SK-N-SH treated with all-trans-retinoic acid at 6 μM for 48 hours (cell line): ENCODE measurements at regions not wholly inside any gene's neighbourhood (a gene's known extent, or its start where the extent isn't known, plus 50 kb on each side); places are given as distances from the start of the nearest gene placed in this dataset.

Experiments
- ATAC-seq: fragments of 200-7000 bp; cut with Tn5 transposase; 3 replicates; pipeline ENCODE4 v1.9.1; 2020; ENCODE audit warnings: mild to moderate bottlenecking, moderate library complexity
- CREB5 ChIP-seq: fragments of 250-450 bp; sonication (Bioruptor Pico); IDR thresholded peaks from 2 replicates; pipeline ENCODE4 v1.5.1; 2020; ENCODE audit warnings: low read depth, mild to moderate bottlenecking, moderate library complexity
- CSDC2 ChIP-seq: fragments of 250-450 bp; sonication (Bioruptor Pico); IDR thresholded peaks from 2 replicates; pipeline ENCODE4 v1.5.0; 2020; ENCODE audit warnings: mild to moderate bottlenecking, moderate library complexity
- CSRNP3 ChIP-seq: fragments of 250-450 bp; sonication (Bioruptor Pico); IDR thresholded peaks from 2 replicates; pipeline ENCODE4 v1.5.1; 2021; ENCODE audit warnings: mild to moderate bottlenecking, moderate library complexity
- ESRRG ChIP-seq: fragments of 250-450 bp; sonication (Bioruptor Pico); IDR thresholded peaks from 2 replicates; pipeline ENCODE4 v1.6.1; 2021; ENCODE audit warnings: mild to moderate bottlenecking
- ISL1 ChIP-seq: fragments of 250-450 bp; sonication (Bioruptor Pico); IDR thresholded peaks from 2 replicates; pipeline ENCODE4 v2.1.2; 2022; ENCODE audit warnings: mild to moderate bottlenecking, moderate library complexity
- PATZ1 ChIP-seq: fragments of 250-450 bp; sonication (Bioruptor Pico); IDR thresholded peaks from 2 replicates; pipeline ENCODE4 v1.8.0; 2020; ENCODE audit warnings: mild to moderate bottlenecking, moderate library complexity, borderline replicate concordance
- POU6F1 ChIP-seq: fragments of 250-450 bp; sonication (Bioruptor Pico); IDR thresholded peaks from 2 replicates; pipeline ENCODE4 v1.8.0; 2021; ENCODE audit warnings: low read depth, mild to moderate bottlenecking, moderate library complexity, borderline replicate concordance
- PPARA ChIP-seq: fragments of 250-450 bp; sonication (Bioruptor Pico); IDR thresholded peaks from 2 replicates; pipeline ENCODE4 v1.5.0; 2020; ENCODE audit warnings: mild to moderate bottlenecking, borderline replicate concordance
- RARB ChIP-seq: fragments of 250-450 bp; sonication (Bioruptor Pico); IDR thresholded peaks from 2 replicates; pipeline ENCODE4 v1.8.0; 2021; ENCODE audit warnings: mild to moderate bottlenecking, moderate library complexity
- SNAI2 ChIP-seq: fragments of 250-450 bp; sonication (Bioruptor Pico); IDR thresholded peaks from 2 replicates; pipeline ENCODE4 v1.5.0; 2020; ENCODE audit warnings: mild to moderate bottlenecking, moderate library complexity
- TCF4 ChIP-seq: fragments of 250-450 bp; sonication (Bioruptor Pico); IDR thresholded peaks from 2 replicates; pipeline ENCODE4 v1.8.0; 2021; ENCODE audit warnings: mild to moderate bottlenecking, moderate library complexity, borderline replicate concordance
- TOX ChIP-seq: fragments of 250-450 bp; sonication (Bioruptor Pico); IDR thresholded peaks from 2 replicates; pipeline ENCODE4 v1.8.0; 2021; ENCODE audit warnings: mild to moderate bottlenecking, moderate library complexity, borderline replicate concordance
- TSHZ2 ChIP-seq: fragments of 250-450 bp; sonication (Bioruptor Pico); IDR thresholded peaks from 2 replicates; pipeline ENCODE4 v1.5.0; 2020; ENCODE audit warnings: mild to moderate bottlenecking, moderate library complexity
- ZC3H10 ChIP-seq: fragments of 250-450 bp; sonication (Bioruptor Pico); IDR thresholded peaks from 2 replicates; pipeline ENCODE4 v1.5.1; 2021; ENCODE audit warnings: mild to moderate bottlenecking, moderate library complexity
- ZNF565 ChIP-seq: fragments of 450-650 bp; formaldehyde crosslinking; conservative IDR thresholded peaks from 2 replicates; pipeline ENCODE4 v1.5.0; 2020; ENCODE audit warnings: low read depth, mild to moderate bottlenecking, moderate library complexity
- ZNF8 ChIP-seq: fragments of 450-650 bp; formaldehyde crosslinking; IDR thresholded peaks from 2 replicates; pipeline ENCODE4 v1.5.0; 2020; ENCODE audit warnings: mild to moderate bottlenecking, moderate library complexity

DNA sequence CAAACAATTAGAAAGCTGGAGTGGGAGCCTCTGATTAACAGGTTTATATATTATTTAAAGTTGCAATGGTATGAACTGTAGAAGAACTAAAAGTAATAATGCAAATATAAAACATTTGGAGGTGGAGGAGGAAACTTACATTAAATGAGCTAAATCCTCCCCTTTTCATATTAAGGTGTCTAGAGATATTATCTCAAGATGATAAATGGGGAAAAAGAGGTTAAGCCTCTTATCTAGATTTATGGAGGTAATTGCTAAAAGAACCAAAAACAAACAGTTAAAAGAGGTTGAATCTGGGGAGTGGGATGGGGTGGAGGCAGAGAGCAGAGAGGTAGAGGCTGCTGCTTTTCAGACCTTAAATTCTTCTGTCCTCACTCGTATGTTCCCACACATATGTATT, 147.8 kb upstream of the SLC24A2 start:
- no peak for ATAC-seq
- no peak for TF ChIP-seq CSRNP3 (CRISPR knock-in tag)
- no peak for TF ChIP-seq ISL1 (CRISPR knock-in tag)
- no peak for TF ChIP-seq SNAI2 (CRISPR knock-in tag)
- no peak for TF ChIP-seq POU6F1 (CRISPR knock-in tag)
- TF ChIP-seq PPARA (CRISPR knock-in tag), result no peak
- no peak for TF ChIP-seq RARB (CRISPR knock-in tag)
- TF ChIP-seq CSDC2 (CRISPR knock-in tag), result no peak
- no peak for TF ChIP-seq ZNF565 (CRISPR knock-in tag)
- no peak for TF ChIP-seq TOX (CRISPR knock-in tag)
- TF ChIP-seq TSHZ2 (CRISPR knock-in tag), result no peak
- no peak for TF ChIP-seq ZNF8 (CRISPR knock-in tag)
- no peak for TF ChIP-seq ESRRG (CRISPR knock-in tag)

- ATAC-seq, result no peak
- TF ChIP-seq CREB5, result no peak
Measured at GRCh38 chr9:19935422-19935821, 146.6 kb upstream of the SLC24A2 start.

DNA sequence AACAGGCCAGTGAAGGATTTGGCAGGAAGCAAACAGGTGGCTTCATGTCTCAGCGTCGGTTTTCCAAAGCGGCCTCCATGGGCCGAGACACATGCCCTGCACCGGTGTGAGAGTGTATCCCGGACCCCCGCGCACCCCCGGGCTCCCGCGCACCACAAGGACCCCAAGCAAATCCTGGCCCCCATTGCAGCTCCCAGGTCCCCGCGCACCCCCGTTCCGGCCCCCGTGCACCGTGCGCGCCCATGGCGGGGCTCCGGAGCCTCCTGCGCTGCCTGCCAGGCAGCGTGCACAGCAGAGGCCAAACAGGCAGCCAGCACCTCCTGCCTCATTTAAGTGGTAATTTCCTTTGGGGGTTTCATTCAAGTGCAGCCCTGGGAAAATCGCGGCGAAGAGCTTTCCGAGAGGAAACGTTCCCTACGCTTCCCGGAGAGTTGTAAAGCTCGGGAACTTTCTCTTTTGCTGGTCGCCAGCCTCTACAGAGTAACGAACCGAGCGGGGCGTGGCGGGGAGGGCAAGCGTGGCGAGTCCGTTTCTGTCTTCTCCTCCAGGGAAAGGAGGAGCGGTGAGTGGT, 145.5 kb upstream of the SLC24A2 start:
- ATAC-seq, result no peak
- TF ChIP-seq ESRRG (CRISPR knock-in tag) (no peak), PATZ1 (no peak)

DNA sequence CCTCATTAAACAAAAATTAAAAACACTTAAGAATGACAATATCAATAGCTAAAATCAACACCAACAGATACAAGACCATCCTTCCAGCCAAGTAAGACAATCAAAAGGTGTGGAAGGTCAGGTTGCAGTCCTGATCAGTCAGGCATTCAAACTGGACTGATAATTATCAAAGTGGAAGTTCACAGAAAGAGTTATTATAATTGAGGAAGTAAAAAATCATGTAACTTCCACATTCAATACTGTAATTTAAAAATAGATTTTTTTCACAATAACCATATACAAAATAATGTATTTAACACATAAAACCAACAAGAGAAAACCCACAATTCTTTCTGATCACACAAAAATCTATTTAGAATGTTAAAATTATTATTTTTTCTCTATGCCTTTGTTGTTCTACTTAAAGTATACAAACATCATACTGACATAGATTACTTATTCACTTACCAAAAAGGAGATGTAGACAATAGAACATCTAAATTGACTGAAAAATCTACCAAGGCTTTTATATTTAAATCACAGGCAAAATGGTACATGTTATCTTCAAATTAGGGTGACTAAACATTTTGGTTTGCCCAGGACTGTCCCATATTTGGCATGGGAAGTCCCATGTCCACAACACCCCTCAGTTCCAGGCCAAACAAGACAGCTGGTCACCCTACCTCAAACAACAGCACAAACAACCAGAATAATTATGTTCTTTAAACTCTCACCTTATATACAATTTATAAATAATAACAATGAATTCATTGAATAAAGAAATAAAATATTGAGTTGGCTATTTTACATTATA, 142.5 kb upstream of the SLC24A2 start:
- TF ChIP-seq ZC3H10 (CRISPR knock-in tag) (no peak), TCF4 (CRISPR knock-in tag) (no peak), CSRNP3 (CRISPR knock-in tag) (no peak), RARB (CRISPR knock-in tag) (no peak), CREB5 (no peak)
- no peak for ATAC-seq
